ENCODE measurements at regions not wholly inside any gene's neighbourhood (a gene's known extent, or its start where the extent isn't known, plus 50 kb on each side); places are given as distances from the start of the nearest gene placed in this dataset.

DNA sequence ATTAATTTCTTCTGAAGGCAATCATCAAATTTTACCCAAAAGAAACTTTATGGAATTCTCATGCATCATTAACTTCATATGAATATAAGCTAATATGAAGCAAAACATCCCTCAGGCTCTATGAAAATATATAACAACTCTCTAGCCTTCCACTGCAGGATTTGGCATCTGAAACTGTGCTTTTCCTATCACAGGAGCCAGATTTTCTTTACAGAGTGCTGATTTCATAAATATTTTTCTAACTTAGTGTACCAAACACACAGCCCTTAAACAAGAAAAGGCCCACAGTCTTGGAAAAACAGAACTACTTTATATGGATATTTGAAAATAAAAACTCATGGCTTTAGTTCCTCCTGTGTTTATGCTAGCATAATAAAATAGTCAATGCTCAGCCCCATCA, 559.5 kb upstream of the CHRM3 start:
- intact Hi-C loops (cut with micrococcal nuclease), result no loop called here
- CTCF ChIA-PET, result no interaction called here
- POLR2A ChIA-PET, result no interaction called here
- H3K79me2 ChIP-seq (ENCODE audit: control insufficient read depth, insufficient read depth, low read length), result no peaks in the 10 kb centered on the region
- Mint-ChIP-seq H3K9me3 (ENCODE audit: insufficient read depth) (peaks cover 18% of the 10 kb centered on the region), H3K4me3 (no peak overlapping the region), H3K4me1 (no peaks in the 10 kb centered on the region), H3K27ac (no peak overlapping the region), H3K27me3 (no peaks in the 10 kb centered on the region)
- H2AFZ ChIP-seq (ENCODE audit: insufficient read depth, low read depth, low read length, poor library complexity, severe bottlenecking), result no peak overlapping the region
- peaks cover 0 to 3% (median 2%) of the 10 kb centered on the region in 3 donors for H3K9me3 ChIP-seq (ENCODE audit: control extremely low read depth in 1 of 3, control insufficient read depth in 2 of 3, insufficient read depth in 1 of 3, low read length in 2 of 3)
- no peak for ATAC-seq (ENCODE audit: low read depth)
- H3K4me3 ChIP-seq (ENCODE audit: control extremely low read depth in 1 of 5, extremely low read depth in 1 of 5, insufficient read depth in 1 of 5, low read depth in 2 of 5, low read length in 4 of 5), result no peak overlapping the region
- H3K27me3 ChIP-seq (replicated peaks in 1 of 4; ENCODE audit: control extremely low read depth in 1 of 4, control insufficient read depth in 3 of 4, insufficient read depth in 4 of 4, low read length in 3 of 4), result no peaks in the 10 kb centered on the region
- H3K27ac ChIP-seq (ENCODE audit: low read length in 2 of 2), result no peak overlapping the region
- TF ChIP-seq CTCF (IDR thresholded peaks at IDR 0.05) (no peak), EZH2 (IDR thresholded peaks at IDR 0.05; ENCODE audit: borderline replicate concordance, insufficient read depth, low read depth, low read length, poor library complexity, severe bottlenecking) (no peak)
- no peaks in the 10 kb centered on the region for H3K36me3 ChIP-seq (replicated peaks in 1 of 2; ENCODE audit: control extremely low read depth in 1 of 2, control insufficient read depth in 1 of 2, extremely low read depth in 1 of 2, insufficient read depth in 2 of 2, low read length in 1 of 2)
- no peak for DNase-seq
- H3K9ac ChIP-seq (ENCODE audit: low read length), result no peak overlapping the region
- H4K20me1 ChIP-seq (ENCODE audit: control insufficient read depth, insufficient read depth, low read length, poor library complexity, severe bottlenecking), result no peaks in the 10 kb centered on the region
- H3K4me2 ChIP-seq (replicated peaks; ENCODE audit: low read depth, low read length, poor library complexity, severe bottlenecking), result no peak overlapping the region
- H3K4me1 ChIP-seq (ENCODE audit: control insufficient read depth in 2 of 2, insufficient read depth in 2 of 2, low read length in 2 of 2), result no peaks in the 10 kb centered on the region

DNA sequence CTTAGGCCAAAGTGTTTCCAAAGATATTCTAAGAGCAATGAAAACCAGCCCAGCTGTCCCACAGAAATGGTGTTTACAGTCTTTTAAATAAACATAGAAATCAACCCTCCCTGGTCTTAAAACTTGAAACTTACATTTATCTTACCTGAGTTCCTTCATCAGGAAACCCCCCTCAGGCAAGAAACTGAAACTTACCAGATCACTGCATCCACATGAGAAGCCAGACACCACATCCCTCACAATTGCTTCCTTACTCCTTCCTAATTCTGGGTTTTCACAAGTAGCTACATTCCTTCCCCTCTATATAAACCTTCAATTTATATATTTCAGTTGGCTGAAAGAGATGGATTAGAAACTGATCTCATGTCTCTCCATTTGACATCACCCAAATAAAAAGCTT, 563.0 kb upstream of the CHRM3 start:
- Mint-ChIP-seq H3K27me3 (no peaks in the 10 kb centered on the region), H3K4me1 (no peaks in the 10 kb centered on the region), H3K9me3 (ENCODE audit: insufficient read depth) (peaks cover 7% of the 10 kb centered on the region), H3K4me3 (no peak overlapping the region), H3K27ac (no peak overlapping the region)
- Histone ChIP-seq H3K9ac (ENCODE audit: low read length) (no peak overlapping the region), H3K4me3 (ENCODE audit: control extremely low read depth in 1 of 5, extremely low read depth in 1 of 5, insufficient read depth in 1 of 5, low read depth in 2 of 5, low read length in 4 of 5) (no peak overlapping the region), H2AFZ (ENCODE audit: insufficient read depth, low read depth, low read length, poor library complexity, severe bottlenecking) (no peak overlapping the region), H3K79me2 (ENCODE audit: control insufficient read depth, insufficient read depth, low read length) (no peaks in the 10 kb centered on the region), H3K4me2 (replicated peaks; ENCODE audit: low read depth, low read length, poor library complexity, severe bottlenecking) (no peak overlapping the region), H3K9me3 (ENCODE audit: control extremely low read depth in 1 of 3, control insufficient read depth in 2 of 3, insufficient read depth in 1 of 3, low read length in 2 of 3) (peaks cover 0 to 4% (median 0%) of the 10 kb centered on the region in 3 donors), H3K27me3 (replicated peaks in 1 of 4; ENCODE audit: control extremely low read depth in 1 of 4, control insufficient read depth in 3 of 4, insufficient read depth in 4 of 4, low read length in 3 of 4) (no peaks in the 10 kb centered on the region), H3K27ac (ENCODE audit: low read length in 2 of 2) (no peak overlapping the region), H4K20me1 (ENCODE audit: control insufficient read depth, insufficient read depth, low read length, poor library complexity, severe bottlenecking) (no peaks in the 10 kb centered on the region), H3K4me1 (ENCODE audit: control insufficient read depth in 2 of 2, insufficient read depth in 2 of 2, low read length in 2 of 2) (no peaks in the 10 kb centered on the region), H3K36me3 (replicated peaks in 1 of 2; ENCODE audit: control extremely low read depth in 1 of 2, control insufficient read depth in 1 of 2, extremely low read depth in 1 of 2, insufficient read depth in 2 of 2, low read length in 1 of 2) (no peaks in the 10 kb centered on the region)
- ChIA-PET CTCF (no interaction called here), POLR2A (no interaction called here)
- no peak for TF ChIP-seq CTCF (IDR thresholded peaks at IDR 0.05)
- no peak for TF ChIP-seq EZH2 (IDR thresholded peaks at IDR 0.05; ENCODE audit: borderline replicate concordance, insufficient read depth, low read depth, low read length, poor library complexity, severe bottlenecking)
- intact Hi-C loops (cut with micrococcal nuclease), result no loop called here
- no peak for DNase-seq
- ATAC-seq (ENCODE audit: low read depth), result no peak

All from B cell (primary cell).